NCI-H345 (cell line): ENCODE measurements at regions not wholly inside any gene's neighbourhood (a gene's known extent, or its start where the extent isn't known, plus 50 kb on each side); places are given as distances from the start of the nearest gene placed in this dataset.

Experiments used
- DNase-seq: peaks from one replicate; lab custom pipeline; 2025; lab: John Stamatoyannopoulos, UW

- DNase-seq, result no peak
Observed at GRCh38 chr2:154910701-154911100, 212.2 kb downstream of the KCNJ3 start.

GRCh38 chr2:154908327-154908726, 209.8 kb downstream of the KCNJ3 start:
- no peak for DNase-seq
